Endothelial cell of umbilical vein (primary cell): ENCODE measurements at regions not wholly inside any gene's neighbourhood (a gene's known extent, or its start where the extent isn't known, plus 50 kb on each side); places are given as distances from the start of the nearest gene placed in this dataset.
"Not testable (repeated sequence)": the region's sequence is repeated elsewhere in the genome, so short reads cannot be mapped to it uniquely, and the experiment has no call there.

Experiments used
- BruUV-seq: library from RNA; stranded (reverse); fragments of 400-500 nt; replicated peaks from 2 replicates; lab custom pipeline; 2021; lab: Mats Ljungman, UMichigan
- CTCF ChIA-PET: fragments of 300-600, 350-600 bp; sonication (Branson Sonifier 250); formaldehyde crosslinking; loops from one replicate; lab custom pipeline; 2021; ENCODE audit warnings: antibody characterized with exemption, inconsistent platforms; lab: Charles Lee
- POLR2A ChIA-PET: fragments of 300-600, 350-600 bp; sonication (Branson Sonifier 250); formaldehyde crosslinking; loops from one replicate; lab custom pipeline; 2021; ENCODE audit warnings: antibody characterized with exemption, inconsistent platforms; lab: Charles Lee
- DNase-seq: peaks from one replicate; pipeline ENCODE4 v3.0.0-alpha.2; 2011; ENCODE audit warnings: low read depth, low spot score
- FAIRE-seq: peaks from 2 replicates; lab custom pipeline; 2011; peaks lifted over from hg19 to GRCh38; lab: Jason Lieb, UNC
- H2AFZ ChIP-seq: 2 replicates; pipeline ENCODE4 v1.6.0; 2012; ENCODE audit warnings: low read depth, low read length, control low read depth, inconsistent platforms
- H3K27ac ChIP-seq: 2 replicates; pipeline ENCODE4 v1.5.1; 2011; ENCODE audit warnings: low read depth, mild to moderate bottlenecking, control low read depth, low read length, moderate library complexity; ENCODE audit not compliant: insufficient read depth
- H3K27me3 ChIP-seq, 2 experiments: 2 replicates each; pipeline versions ENCODE4 v1.6.0 to v1.6.1; 2011; ENCODE audit warnings: low read length in 2 of 2, mixed read lengths in 1 of 2; ENCODE audit not compliant: control insufficient read depth in 2 of 2, insufficient read depth in 2 of 2
- H3K36me3 ChIP-seq, 2 experiments: 2 replicates in 1 of 2; 3 replicates in 1 of 2; pipeline ENCODE4 v1.5.1; 2011; ENCODE audit warnings: low read length in 2 of 2, mild to moderate bottlenecking in 1 of 2, moderate library complexity in 1 of 2; ENCODE audit not compliant: control insufficient read depth in 2 of 2, insufficient read depth in 2 of 2; ENCODE audit errors: extremely low read depth in 1 of 2
- H3K4me1 ChIP-seq: 3 replicates; pipeline ENCODE4 v1.5.1; 2011; ENCODE audit warnings: mild to moderate bottlenecking, low read length; ENCODE audit not compliant: control insufficient read depth, insufficient read depth; ENCODE audit errors: extremely low read depth
- H3K4me2 ChIP-seq: 2 replicates; pipeline ENCODE4 v1.6.1; 2011; ENCODE audit warnings: low read length, control low read depth, mixed read lengths; ENCODE audit not compliant: insufficient read depth
- H3K4me3 ChIP-seq, 3 experiments: fragments of 200-600 bp in 1 of 3; sonication (generic), shearing (Covaris generic) in 1 of 3; replicated peaks in 1 of 3; 2 replicates each; pipeline ENCODE4 v1.5.1; 2011 to 2016; ENCODE audit warnings: control low read depth in 3 of 3, low read length in 3 of 3, mild to moderate bottlenecking in 2 of 3, inconsistent platforms in 1 of 3, low read depth in 1 of 3, moderate library complexity in 1 of 3; ENCODE audit not compliant: insufficient read depth in 1 of 3
- H3K79me2 ChIP-seq: 2 replicates; pipeline ENCODE4 v1.6.0; 2012; ENCODE audit warnings: low read length, inconsistent platforms; ENCODE audit not compliant: control insufficient read depth, insufficient read depth
- H3K9ac ChIP-seq: replicated peaks from 2 replicates; pipeline ENCODE3; 2011; ENCODE audit warnings: low read length, control low read depth; ENCODE audit not compliant: insufficient read depth; ENCODE audit errors: extremely low read depth
- H3K9me1 ChIP-seq: replicated peaks from 3 replicates; pipeline ENCODE4 v1.6.0; 2011; ENCODE audit warnings: mild to moderate bottlenecking, low read length; ENCODE audit not compliant: control insufficient read depth, insufficient read depth; ENCODE audit errors: extremely low read depth
- H3K9me3 ChIP-seq: replicated peaks from 2 replicates; pipeline ENCODE4 v1.5.1; 2012; ENCODE audit warnings: low read length, inconsistent platforms; ENCODE audit not compliant: control insufficient read depth, insufficient read depth
- H4K20me1 ChIP-seq: replicated peaks from 2 replicates; pipeline ENCODE3; 2011; ENCODE audit warnings: mild to moderate bottlenecking, low read length; ENCODE audit not compliant: control insufficient read depth, insufficient read depth; ENCODE audit errors: extremely low read depth
- CTCF ChIP-seq, 2 donors: IDR thresholded peaks; 1 replicate in 1 of 2; 2 replicates in 1 of 2; pipeline ENCODE4 v1.5.1; 2011; ENCODE audit warnings: low read length in 2 of 2, mild to moderate bottlenecking in 2 of 2, moderate library complexity in 2 of 2, control low read depth in 1 of 2, inconsistent platforms in 1 of 2, low read depth in 1 of 2; ENCODE audit not compliant: insufficient read depth in 1 of 2; ENCODE audit errors: extremely low read depth in 1 of 2
- EZH2 ChIP-seq: IDR thresholded peaks from 2 replicates; pipeline ENCODE4 v1.6.1; 2012; ENCODE audit warnings: borderline replicate concordance, low read depth, mild to moderate bottlenecking, moderate library complexity, low read length, inconsistent platforms; ENCODE audit not compliant: severe bottlenecking
- FOS ChIP-seq: IDR thresholded peaks from 2 replicates; pipeline ENCODE4 v1.6.1; 2011; ENCODE audit warnings: mild to moderate bottlenecking, low read length, moderate library complexity, borderline replicate concordance; ENCODE audit not compliant: insufficient read depth
- GATA2 ChIP-seq: IDR thresholded peaks from 2 replicates; pipeline ENCODE4 v1.7.0; 2011; ENCODE audit warnings: low read depth, mild to moderate bottlenecking, moderate library complexity, mixed read lengths, low read length; ENCODE audit not compliant: insufficient read length, insufficient read depth
- JUN ChIP-seq: IDR thresholded peaks from 2 replicates; pipeline ENCODE4 v1.6.1; 2011; ENCODE audit warnings: borderline replicate concordance, low read depth; ENCODE audit not compliant: insufficient read length, insufficient read depth
- MAX ChIP-seq: IDR thresholded peaks from 2 replicates; pipeline ENCODE4 v1.6.1; 2011; ENCODE audit not compliant: insufficient read depth, insufficient read length
- MYC ChIP-seq: IDR thresholded peaks from one replicate; pipeline ENCODE4 v1.6.1; 2011; ENCODE audit warnings: mild to moderate bottlenecking, low read depth, low read length
- POLR2A ChIP-seq: IDR thresholded peaks from 2 replicates; pipeline ENCODE4 v1.6.1; 2012; ENCODE audit warnings: low read depth, mild to moderate bottlenecking, control low read depth, low read length
- POLR2AphosphoS5 ChIP-seq: IDR thresholded peaks from 2 replicates; pipeline ENCODE4 v1.6.1; 2012; ENCODE audit warnings: low read depth, mild to moderate bottlenecking, control low read depth, low read length, moderate library complexity; ENCODE audit not compliant: insufficient read depth
- dilution Hi-C: fragments of 300-500 bp; cut with MboI; formaldehyde crosslinking; loops from one replicate; pipeline ENCODE4 v1.15.0; 2019; ENCODE audit warnings: low sequenced_read_pairs; ENCODE audit not compliant: extremely low pct_ligation_motif_present
- intact Hi-C: fragments of 100-400 bp; cut with micrococcal nuclease; formaldehyde crosslinking; loops from one replicate; pipeline ENCODE4 v1.10.0; 2022

DNA sequence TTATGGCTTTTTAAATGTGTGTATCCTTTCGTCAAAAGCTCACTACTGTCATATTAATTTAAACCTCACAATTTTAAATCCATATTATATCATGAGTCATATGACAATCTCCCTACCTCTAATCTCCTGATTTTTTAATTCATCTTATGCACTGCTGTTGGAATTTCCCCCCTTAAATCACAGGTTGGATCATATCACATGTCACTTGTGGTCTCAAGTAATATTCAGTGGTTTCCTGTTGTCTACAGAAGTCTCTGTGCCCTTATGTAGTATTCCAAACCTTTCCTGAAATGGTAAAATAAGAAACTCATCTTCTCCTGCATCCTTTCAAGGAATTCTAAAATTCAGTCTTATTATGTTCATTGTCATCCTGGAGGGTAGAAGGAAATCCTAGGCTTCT, 116.0 kb upstream of the CBLB start:
- H3K9ac ChIP-seq: no peak overlapping the region
- dilution Hi-C loops (no loop called here), intact Hi-C loops (no loop called here)
- no peaks in the 10 kb centered on the region for H4K20me1 ChIP-seq
- H3K27me3 ChIP-seq: no peaks in the 10 kb centered on the region
- TF ChIP-seq EZH2: no peak
- TF ChIP-seq MYC: no peak
- TF ChIP-seq CTCF (IDR thresholded peaks at IDR 0.05; ENCODE audit: extremely low read depth in 1 of 2, insufficient read depth in 1 of 2, low read depth in 1 of 2, low read length in 2 of 2): no peak
- TF ChIP-seq JUN: no peak
- TF ChIP-seq GATA2: no peak
- TF ChIP-seq POLR2A: no peak
- no peak for TF ChIP-seq FOS
- TF ChIP-seq POLR2AphosphoS5: no peak
- no peak for TF ChIP-seq MAX
- H3K79me2 ChIP-seq: no peaks in the 10 kb centered on the region
- H3K9me3 ChIP-seq: no peaks in the 10 kb centered on the region
- no peak overlapping the region for H3K4me3 ChIP-seq
- ChIA-PET POLR2A (no interaction called here), CTCF (no interaction called here)
- no TSS peak for BruUV-seq
- no peaks in the 10 kb centered on the region for H3K9me1 ChIP-seq
- H3K36me3 ChIP-seq: no peaks in the 10 kb centered on the region
- H3K4me1 ChIP-seq: no peaks in the 10 kb centered on the region
- FAIRE-seq: no peak
- H3K27ac ChIP-seq: no peak overlapping the region
- H2AFZ ChIP-seq: no peak overlapping the region
- no peak for DNase-seq
- no peak overlapping the region for H3K4me2 ChIP-seq

DNA sequence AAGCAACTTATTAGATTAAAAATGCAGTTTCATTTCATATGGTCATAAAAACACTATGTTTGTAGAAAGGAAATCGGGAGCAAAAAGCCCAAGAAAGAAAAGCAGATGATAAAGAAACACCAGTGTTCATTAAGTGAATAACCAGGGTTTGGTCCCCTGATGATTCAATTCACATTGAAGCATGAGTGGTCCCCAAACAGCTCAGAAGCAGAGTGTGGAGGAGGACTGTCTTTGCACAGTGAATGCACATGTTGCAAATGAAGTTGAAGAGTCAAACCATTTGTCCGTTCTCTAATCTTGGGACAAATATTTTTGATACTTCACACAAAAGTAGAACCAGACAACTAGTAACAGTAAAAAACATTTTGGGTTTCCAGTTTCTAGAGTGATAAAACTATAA, 117.5 kb upstream of the CBLB start:
- H3K27me3 ChIP-seq, H2AFZ ChIP-seq, FAIRE-seq, H3K9me1 ChIP-seq, H3K36me3 ChIP-seq, H3K9me3 ChIP-seq, BruUV-seq, dilution Hi-C loops, H3K4me1 ChIP-seq, H3K4me3 ChIP-seq, DNase-seq, intact Hi-C loops, H3K4me2 ChIP-seq, H3K9ac ChIP-seq, H4K20me1 ChIP-seq, POLR2A ChIA-PET, CTCF ChIA-PET, H3K79me2 ChIP-seq, H3K27ac ChIP-seq: not testable (repeated sequence)
